ENCODE measurements at regions not wholly inside any gene's neighbourhood (a gene's known extent, or its start where the extent isn't known, plus 50 kb on each side); places are given as distances from the start of the nearest gene placed in this dataset.

- Histone ChIP-seq H2AFZ (ENCODE audit: low read length) (no peak overlapping the region), H3K9ac (ENCODE audit: insufficient read depth, low read length) (no peak overlapping the region), H3K4me2 (ENCODE audit: extremely low read depth, insufficient read depth, low read length) (no peak overlapping the region), H3K27me3 (ENCODE audit: control insufficient read depth, insufficient read depth, low read length) (no peaks in the 10 kb centered on the region), H3K9me3 (ENCODE audit: control insufficient read depth, insufficient read depth, low read depth, low read length) (no peaks in the 10 kb centered on the region), H3K4me3 (replicated peaks in 1 of 4; ENCODE audit: control extremely low read depth in 1 of 4, insufficient read depth in 1 of 4, low read depth in 3 of 4, low read length in 4 of 4) (no peak overlapping the region), H3K4me1 (ENCODE audit: control insufficient read depth, extremely low read depth, insufficient read depth, low read length) (peaks cover 74% of the 10 kb centered on the region), H3K27ac (ENCODE audit: insufficient read depth, low read length) (peak overlapping the region; percentile 96), H4K20me1 (ENCODE audit: control insufficient read depth, extremely low read depth, insufficient read depth, low read length) (no peaks in the 10 kb centered on the region), H3K36me3 (ENCODE audit: control insufficient read depth, insufficient read depth, low read length) (peaks cover 4% of the 10 kb centered on the region), H3K79me2 (ENCODE audit: control insufficient read depth, insufficient read depth, low read length) (peaks cover 76% of the 10 kb centered on the region)
- DNase-seq (ENCODE audit: low read depth in 2 of 2): no peak
- no peak for TF ChIP-seq CTCF (conservative IDR thresholded peaks at IDR 0.05 in 1 of 2, IDR thresholded peaks at IDR 0.05 in 1 of 2; ENCODE audit: low read depth in 1 of 2, low read length in 2 of 2)
- no peak for TF ChIP-seq EZH2 (IDR thresholded peaks at IDR 0.05; ENCODE audit: low read length, missing control alignments)
Observed at GRCh38 chr17:77422748-77423113, 282.0 kb downstream of the SEC14L1 start.

- peak overlapping the region; percentile 65 for H3K9ac ChIP-seq (ENCODE audit: insufficient read depth, low read length)
- H3K4me2 ChIP-seq (ENCODE audit: extremely low read depth, insufficient read depth, low read length): peak overlapping the region; percentile 65
- no peaks in the 10 kb centered on the region for H3K9me3 ChIP-seq (ENCODE audit: control insufficient read depth, insufficient read depth, low read depth, low read length)
- peak overlapping the region; percentile 96 for H3K27ac ChIP-seq (ENCODE audit: insufficient read depth, low read length)
- TF ChIP-seq CTCF (conservative IDR thresholded peaks at IDR 0.05 in 1 of 2, IDR thresholded peaks at IDR 0.05 in 1 of 2; ENCODE audit: low read depth in 1 of 2, low read length in 2 of 2) (no peak), EZH2 (IDR thresholded peaks at IDR 0.05; ENCODE audit: low read length, missing control alignments) (no peak)
- H3K79me2 ChIP-seq (ENCODE audit: control insufficient read depth, insufficient read depth, low read length): peaks cover 78% of the 10 kb centered on the region
- H3K4me1 ChIP-seq (ENCODE audit: control insufficient read depth, extremely low read depth, insufficient read depth, low read length): peaks cover 82% of the 10 kb centered on the region
- DNase-seq (ENCODE audit: low read depth in 2 of 2): peak; percentile 97 to 99
- no peaks in the 10 kb centered on the region for H3K27me3 ChIP-seq (ENCODE audit: control insufficient read depth, insufficient read depth, low read length)
- H4K20me1 ChIP-seq (ENCODE audit: control insufficient read depth, extremely low read depth, insufficient read depth, low read length): no peaks in the 10 kb centered on the region
- H3K4me3 ChIP-seq (replicated peaks in 1 of 4; ENCODE audit: control extremely low read depth in 1 of 4, insufficient read depth in 1 of 4, low read depth in 3 of 4, low read length in 4 of 4): no peak overlapping the region
- peaks cover 6% of the 10 kb centered on the region for H3K36me3 ChIP-seq (ENCODE audit: control insufficient read depth, insufficient read depth, low read length)
- no peak overlapping the region for H2AFZ ChIP-seq (ENCODE audit: low read length)
Observed at GRCh38 chr17:77423589-77424451, 283.1 kb downstream of the SEC14L1 start.

GRCh38 chr17:77424585-77425344 is 284.0 kb downstream of the SEC14L1 start:
- H2AFZ ChIP-seq (ENCODE audit: low read length): no peak overlapping the region
- H3K27ac ChIP-seq (ENCODE audit: insufficient read depth, low read length): peak overlapping the region; percentile 96
- peak overlapping the region; percentile 60 for H3K4me2 ChIP-seq (ENCODE audit: extremely low read depth, insufficient read depth, low read length)
- peaks cover 86% of the 10 kb centered on the region for H3K4me1 ChIP-seq (ENCODE audit: control insufficient read depth, extremely low read depth, insufficient read depth, low read length)
- H3K27me3 ChIP-seq (ENCODE audit: control insufficient read depth, insufficient read depth, low read length): no peaks in the 10 kb centered on the region
- no peak overlapping the region for H3K4me3 ChIP-seq (replicated peaks in 1 of 4; ENCODE audit: control extremely low read depth in 1 of 4, insufficient read depth in 1 of 4, low read depth in 3 of 4, low read length in 4 of 4)
- peak; percentile 95 to 100 for DNase-seq (ENCODE audit: low read depth in 2 of 2)
- no peaks in the 10 kb centered on the region for H3K9me3 ChIP-seq (ENCODE audit: control insufficient read depth, insufficient read depth, low read depth, low read length)
- H4K20me1 ChIP-seq (ENCODE audit: control insufficient read depth, extremely low read depth, insufficient read depth, low read length): no peaks in the 10 kb centered on the region
- peak overlapping the region; percentile 65 for H3K9ac ChIP-seq (ENCODE audit: insufficient read depth, low read length)
- peaks cover 6% of the 10 kb centered on the region for H3K36me3 ChIP-seq (ENCODE audit: control insufficient read depth, insufficient read depth, low read length)
- no peak for TF ChIP-seq EZH2 (IDR thresholded peaks at IDR 0.05; ENCODE audit: low read length, missing control alignments)
- no peak for TF ChIP-seq CTCF (conservative IDR thresholded peaks at IDR 0.05 in 1 of 2, IDR thresholded peaks at IDR 0.05 in 1 of 2; ENCODE audit: low read depth in 1 of 2, low read length in 2 of 2)
- peaks cover 78% of the 10 kb centered on the region for H3K79me2 ChIP-seq (ENCODE audit: control insufficient read depth, insufficient read depth, low read length)
